NT2/D1 (cell line): ENCODE measurements at regions not wholly inside any gene's neighbourhood (a gene's known extent, or its start where the extent isn't known, plus 50 kb on each side); places are given as distances from the start of the nearest gene placed in this dataset.

Experiments
- DNase-seq: peaks from one replicate; pipeline ENCODE4 v3.0.0-alpha.2; 2011; ENCODE audit warnings: low read depth, low spot score
- H3K27me3 ChIP-seq: 2 replicates; pipeline ENCODE4 v1.6.0; 2011; ENCODE audit warnings: mild to moderate bottlenecking; ENCODE audit not compliant: insufficient read length, insufficient read depth
- H3K36me3 ChIP-seq: 2 replicates; pipeline ENCODE4 v1.6.1; 2011; ENCODE audit warnings: mild to moderate bottlenecking, low read length, mixed read lengths; ENCODE audit not compliant: insufficient read depth, insufficient read length
- H3K4me1 ChIP-seq: 2 replicates; pipeline ENCODE4 v1.5.1; 2011; ENCODE audit not compliant: insufficient read depth, insufficient read length
- H3K4me3 ChIP-seq: 2 replicates; pipeline ENCODE4 v1.5.1; 2011; ENCODE audit warnings: low read depth; ENCODE audit not compliant: insufficient read length
- H3K9ac ChIP-seq: 2 replicates; pipeline ENCODE4 v1.6.0; 2011; ENCODE audit warnings: low read depth; ENCODE audit not compliant: insufficient read length
- H3K9me3 ChIP-seq: 2 replicates; pipeline ENCODE4 v1.5.1; 2011; ENCODE audit warnings: mild to moderate bottlenecking, low read length; ENCODE audit not compliant: insufficient read depth
- SUZ12 ChIP-seq: IDR thresholded peaks from 2 replicates; pipeline ENCODE4 v1.6.1; 2011; ENCODE audit not compliant: insufficient read length, insufficient read depth; ENCODE audit errors: extremely low read depth
- YY1 ChIP-seq: IDR thresholded peaks from 2 replicates; pipeline ENCODE4 v1.6.1; 2011; ENCODE audit not compliant: insufficient read length, insufficient read depth
- ZNF274 ChIP-seq: IDR thresholded peaks from 2 replicates; pipeline ENCODE4 v1.6.1; 2011; ENCODE audit warnings: mild to moderate bottlenecking, low read depth, low read length

- Histone ChIP-seq H3K27me3 (no peaks in the 10 kb centered on the region), H3K4me3 (no peak overlapping the region), H3K9me3 (no peaks in the 10 kb centered on the region), H3K36me3 (no peaks in the 10 kb centered on the region), H3K9ac (no peak overlapping the region), H3K4me1 (no peaks in the 10 kb centered on the region)
- no peak for TF ChIP-seq SUZ12
- no peak for DNase-seq
Observed at GRCh38 chr15:46872286-46872980, 844.9 kb upstream of the SEMA6D start.

GRCh38 chr15:46872981-46873330 is 844.3 kb upstream of the SEMA6D start:
- Histone ChIP-seq H3K36me3 (no peaks in the 10 kb centered on the region), H3K27me3 (no peaks in the 10 kb centered on the region), H3K4me3 (no peak overlapping the region), H3K9me3 (no peaks in the 10 kb centered on the region), H3K4me1 (no peaks in the 10 kb centered on the region), H3K9ac (no peak overlapping the region)
- no peak for DNase-seq
- TF ChIP-seq SUZ12 (no peak), YY1 (no peak), ZNF274 (no peak)

- Histone ChIP-seq H3K9me3 (no peaks in the 10 kb centered on the region), H3K36me3 (no peaks in the 10 kb centered on the region), H3K4me1 (no peaks in the 10 kb centered on the region), H3K27me3 (no peaks in the 10 kb centered on the region), H3K9ac (no peak overlapping the region), H3K4me3 (no peak overlapping the region)
- no peak for DNase-seq
- TF ChIP-seq YY1 (no peak), SUZ12 (no peak), ZNF274 (no peak)
Observed at GRCh38 chr15:46879032-46879770, 838.1 kb upstream of the SEMA6D start.

- Histone ChIP-seq H3K36me3 (no peaks in the 10 kb centered on the region), H3K4me3 (no peak overlapping the region), H3K9ac (no peak overlapping the region), H3K27me3 (no peaks in the 10 kb centered on the region), H3K9me3 (no peaks in the 10 kb centered on the region), H3K4me1 (no peaks in the 10 kb centered on the region)
- TF ChIP-seq SUZ12 (no peak), ZNF274 (no peak), YY1 (no peak)
- no peak for DNase-seq
Observed at GRCh38 chr15:46880791-46881190, 836.5 kb upstream of the SEMA6D start.

GRCh38 chr15:46892621-46893160 is 824.6 kb upstream of the SEMA6D start:
- TF ChIP-seq ZNF274 (no peak), YY1 (no peak), SUZ12 (no peak)
- H3K36me3 ChIP-seq, result no peaks in the 10 kb centered on the region
- H3K4me3 ChIP-seq, result no peak overlapping the region
- no peak for DNase-seq
- no peaks in the 10 kb centered on the region for H3K9me3 ChIP-seq
- no peak overlapping the region for H3K9ac ChIP-seq
- H3K27me3 ChIP-seq, result no peaks in the 10 kb centered on the region
- no peaks in the 10 kb centered on the region for H3K4me1 ChIP-seq

GRCh38 chr15:46894644-46895043 is 822.7 kb upstream of the SEMA6D start:
- Histone ChIP-seq H3K27me3 (no peaks in the 10 kb centered on the region), H3K4me3 (no peak overlapping the region), H3K4me1 (no peaks in the 10 kb centered on the region), H3K36me3 (no peaks in the 10 kb centered on the region), H3K9me3 (no peaks in the 10 kb centered on the region), H3K9ac (no peak overlapping the region)
- TF ChIP-seq YY1, result no peak
- TF ChIP-seq SUZ12, result no peak
- TF ChIP-seq ZNF274, result no peak
- DNase-seq, result no peak

GRCh38 chr15:46897266-46897665 is 820.0 kb upstream of the SEMA6D start:
- TF ChIP-seq YY1, result no peak
- TF ChIP-seq ZNF274, result no peak
- no peak for TF ChIP-seq SUZ12
- H3K36me3 ChIP-seq, result no peaks in the 10 kb centered on the region

GRCh38 chr15:46901001-46901400 is 816.3 kb upstream of the SEMA6D start:
- Histone ChIP-seq H3K9ac (no peak overlapping the region), H3K4me1 (no peaks in the 10 kb centered on the region), H3K27me3 (no peaks in the 10 kb centered on the region), H3K4me3 (no peak overlapping the region), H3K36me3 (no peaks in the 10 kb centered on the region), H3K9me3 (no peaks in the 10 kb centered on the region)
- TF ChIP-seq ZNF274 (no peak), SUZ12 (no peak), YY1 (no peak)
- DNase-seq, result no peak

More at GRCh38 chr15:46897266-46897665, 820.0 kb upstream of the SEMA6D start:
- H3K9ac ChIP-seq, result no peak overlapping the region
- no peak for DNase-seq
- H3K9me3 ChIP-seq, result no peaks in the 10 kb centered on the region
- H3K4me3 ChIP-seq, result no peak overlapping the region
- no peaks in the 10 kb centered on the region for H3K27me3 ChIP-seq
- H3K4me1 ChIP-seq, result no peaks in the 10 kb centered on the region
